Suprapubic skin (tissue), 3 donors: ENCODE measurements at regions not wholly inside any gene's neighbourhood (a gene's known extent, or its start where the extent isn't known, plus 50 kb on each side); places are given as distances from the start of the nearest gene placed in this dataset.

ENCODE experiments used
- CTCF ChIP-seq, 2 donors: fragments of 200-600 bp in 1 of 2; fragments of 450-650 bp in 1 of 2; sonication (generic) in 1 of 2; IDR thresholded peaks; one replicate each; pipeline ENCODE4 v1.5.1; 2016 to 2019; ENCODE audit warnings: antibody characterized with exemption in 2 of 2, mild to moderate bottlenecking in 1 of 2, moderate library complexity in 1 of 2
- EP300 ChIP-seq: sonication (generic); formaldehyde crosslinking; IDR thresholded peaks from one replicate; pipeline ENCODE4 v1.6.1; 2017; ENCODE audit warnings: antibody characterized with exemption
- POLR2A ChIP-seq, 2 donors: fragments of 450-650 bp; IDR thresholded peaks; one replicate each; pipeline ENCODE4 v1.6.1; 2017; ENCODE audit warnings: antibody characterized with exemption in 2 of 2, mild to moderate bottlenecking in 2 of 2, moderate library complexity in 2 of 2

DNA sequence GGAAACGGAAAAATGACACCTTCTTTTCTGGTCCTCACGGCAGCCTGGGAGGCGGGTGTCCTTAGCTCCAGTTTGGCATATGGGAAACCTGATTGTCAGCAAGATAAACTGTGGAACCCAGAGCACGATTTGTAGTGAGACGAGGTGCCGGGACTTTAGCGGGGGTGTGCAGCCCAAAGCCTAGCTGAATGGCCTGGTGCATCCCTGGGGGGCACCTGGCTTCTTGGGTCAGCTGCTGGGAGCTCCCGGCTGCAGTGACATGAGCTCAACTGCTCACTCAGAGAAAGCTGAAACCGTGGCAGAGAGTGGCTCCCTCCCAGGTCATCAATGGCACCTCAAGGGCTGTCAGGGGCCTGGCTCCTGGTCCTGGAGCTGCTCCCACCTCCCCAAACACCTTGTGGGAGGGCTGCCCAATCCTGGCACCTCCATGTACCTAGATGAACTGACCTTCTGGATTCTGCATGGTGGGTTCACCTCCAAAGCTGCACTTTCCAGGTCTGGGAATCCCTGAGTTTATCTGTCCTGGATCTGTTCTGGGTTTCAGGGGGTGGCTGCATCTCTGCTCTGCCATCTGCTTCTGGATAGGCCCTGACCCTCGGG, 260.5 kb downstream of the MATN1 start:
- no peak for TF ChIP-seq POLR2A (IDR thresholded peaks at IDR 0.05)
- no peak for TF ChIP-seq CTCF (IDR thresholded peaks at IDR 0.05)
- no peak for TF ChIP-seq EP300
